Stimulated activated CD8-positive, alpha-beta memory T cell treated with anti-CD3 and anti-CD28 coated beads, Interleukin-15, amount 100 ng/mL, for 4 hours (primary cell): ENCODE measurements at regions not wholly inside any gene's neighbourhood (a gene's known extent, or its start where the extent isn't known, plus 50 kb on each side); places are given as distances from the start of the nearest gene placed in this dataset.
"Not testable (repeated sequence)": the region's sequence is repeated elsewhere in the genome, so short reads cannot be mapped to it uniquely, and the experiment has no call there.

Experiments used
- DNase-seq, 2 donors: peaks; one replicate each; pipeline ENCODE4 v3.0.0-alpha.2; 2020; ENCODE audit warnings: low read depth in 2 of 2

DNA sequence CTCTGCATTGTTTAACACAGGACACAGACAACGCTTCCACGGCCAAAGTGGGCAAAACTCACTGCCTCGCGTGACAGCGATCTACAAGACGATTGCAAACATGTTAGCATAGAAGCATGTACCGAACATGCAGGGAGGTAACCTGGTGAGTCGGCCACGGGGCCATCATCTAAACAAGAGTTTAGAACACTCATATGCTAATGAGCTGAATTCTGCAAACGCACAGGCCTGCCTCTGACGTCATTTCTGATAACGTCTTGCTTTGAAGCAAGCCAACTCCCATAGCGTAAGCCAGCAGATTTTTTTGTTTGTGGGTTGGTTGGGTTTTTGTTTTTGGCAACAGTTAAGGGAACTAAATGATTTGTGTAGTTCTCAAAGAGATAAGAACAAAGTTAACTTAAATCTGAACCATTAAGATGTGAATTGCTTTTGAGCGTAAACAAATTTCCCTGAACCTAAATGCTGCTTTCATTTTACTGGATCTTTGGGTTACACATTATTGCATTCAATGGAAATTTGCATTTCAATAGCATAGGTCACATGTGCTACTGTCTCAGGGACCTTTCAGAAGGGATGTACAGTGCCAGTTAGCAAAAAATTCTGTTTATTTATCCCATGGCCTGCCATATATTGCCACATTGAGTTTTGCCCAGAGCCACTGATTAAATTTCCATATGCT, 184.5 kb upstream of the PDE10A start:
- no peak for DNase-seq

DNA sequence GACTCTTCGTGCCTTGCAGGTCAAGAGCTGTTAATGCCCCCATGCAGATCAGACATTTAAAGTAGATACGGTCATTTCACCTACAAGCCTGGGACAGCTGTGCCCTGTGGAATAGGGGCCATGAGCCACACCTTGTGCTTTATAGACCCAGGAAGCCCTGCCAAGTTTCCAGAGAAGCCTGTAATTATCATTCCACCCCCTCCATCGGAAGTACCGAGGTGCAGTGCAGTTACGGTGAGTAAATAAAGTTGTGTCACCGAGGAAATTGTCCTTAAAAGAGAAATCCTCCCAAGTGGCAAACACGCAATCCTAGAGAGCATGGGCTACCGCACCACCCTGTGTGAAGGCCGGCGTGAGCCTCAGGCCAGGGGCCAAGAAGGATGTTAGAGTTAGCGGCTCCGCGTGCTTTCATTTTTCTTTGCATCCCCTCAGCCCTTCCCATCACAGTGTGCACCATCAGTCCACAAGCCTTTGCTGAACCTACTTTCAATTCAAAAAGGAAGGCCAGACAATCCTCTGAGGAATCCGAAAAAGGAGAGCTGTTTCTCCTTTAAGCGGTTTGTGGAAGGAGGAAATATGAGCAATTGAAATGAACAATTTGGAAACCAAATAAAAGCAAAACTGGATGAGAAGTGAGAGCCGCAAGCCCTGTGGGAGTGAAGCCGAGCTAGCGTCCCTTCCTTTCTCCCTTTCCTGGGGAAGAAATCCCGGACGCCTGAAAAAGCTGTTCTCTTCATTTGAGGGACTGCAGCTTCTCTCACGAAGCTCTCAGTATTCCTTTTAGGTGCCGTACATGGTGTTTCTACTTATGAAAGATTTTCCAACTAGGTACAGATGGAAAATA, 183.3 kb upstream of the PDE10A start:
- DNase-seq, result no peak

GRCh38 chr6:165845493-165845892, 182.5 kb upstream of the PDE10A start:
- DNase-seq, result no peak

- DNase-seq, result no peak
These were observed 181.8 kb upstream of the PDE10A start for GRCh38 chr6:165844801-165845364.

DNA sequence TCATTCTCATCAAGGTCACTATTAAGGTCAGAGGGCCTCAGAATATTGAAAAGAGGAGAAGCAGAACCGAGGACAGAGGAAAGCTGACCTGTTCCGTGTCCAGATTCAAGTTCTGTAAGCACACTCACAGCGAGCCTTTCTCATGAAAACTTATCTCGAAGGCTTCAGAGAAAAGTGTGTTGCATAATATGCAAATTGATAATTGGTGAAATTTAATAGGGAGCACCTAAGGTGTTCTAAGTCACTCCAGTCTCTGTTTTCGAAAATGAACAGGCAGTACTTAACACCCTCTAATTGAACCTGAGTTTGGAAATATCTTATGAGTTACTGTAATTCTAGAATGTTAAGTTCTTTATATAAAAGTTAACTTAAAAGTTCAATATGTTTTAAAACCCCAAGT, 181.2 kb upstream of the PDE10A start:
- no peak for DNase-seq

GRCh38 chr6:165843568-165844113, 180.6 kb upstream of the PDE10A start:
- DNase-seq, result no peak

DNA sequence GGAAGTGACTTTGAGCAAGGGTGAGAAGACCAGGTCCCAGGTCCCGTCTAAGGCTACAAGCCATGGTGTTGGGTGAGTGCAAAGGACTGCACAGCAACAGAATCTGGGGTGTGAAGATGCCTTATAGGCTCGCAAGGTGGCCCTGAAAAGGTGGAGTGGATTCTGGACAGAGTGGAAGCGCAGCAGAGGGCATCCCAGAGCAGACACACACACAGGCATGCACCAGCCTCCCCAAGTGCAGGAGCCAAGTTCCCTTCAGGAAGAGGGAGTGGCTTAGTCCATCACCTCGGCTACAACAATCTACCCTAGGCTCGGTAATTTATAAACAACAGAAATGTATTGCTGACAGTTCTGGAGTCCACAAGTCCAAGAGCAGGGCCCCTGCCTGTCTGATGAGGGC, 180.1 kb upstream of the PDE10A start:
- DNase-seq, result no peak

DNA sequence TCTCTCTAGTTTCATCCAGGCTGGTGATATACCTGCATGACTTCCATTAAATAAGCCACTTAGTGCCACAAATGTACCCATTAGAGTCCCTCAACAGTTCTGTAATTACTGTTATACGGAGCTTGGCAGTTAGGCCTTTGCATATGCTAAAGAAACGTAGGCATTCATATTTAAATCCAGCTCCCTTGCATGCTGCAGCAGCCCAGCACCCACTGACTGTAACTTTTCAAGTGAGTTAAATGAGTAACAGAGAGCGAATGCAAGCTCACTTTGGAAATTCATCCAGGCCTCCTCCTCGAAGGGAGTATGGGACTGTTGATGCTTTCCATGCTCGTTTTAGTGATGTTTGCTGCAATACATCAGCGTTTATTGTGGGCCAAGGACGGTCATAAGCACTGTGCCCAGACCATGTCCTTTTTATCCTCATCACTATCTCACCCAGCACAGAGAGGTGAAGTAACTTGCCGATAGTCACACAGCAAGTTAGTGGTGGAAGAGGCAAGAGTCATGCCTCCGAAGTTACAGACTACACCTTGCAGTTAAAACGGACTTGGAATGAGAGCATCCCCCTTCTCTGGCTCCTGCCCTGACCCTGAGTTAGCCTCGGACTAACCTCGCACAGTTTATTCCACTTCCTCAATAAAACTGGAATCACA, 179.4 kb upstream of the PDE10A start:
- DNase-seq, result no peak

GRCh38 chr6:165841153-165841558, 178.1 kb upstream of the PDE10A start:
- DNase-seq, result no peak

- DNase-seq, result no peak
These were observed 175.1 kb upstream of the PDE10A start for GRCh38 chr6:165837948-165838745.

DNA sequence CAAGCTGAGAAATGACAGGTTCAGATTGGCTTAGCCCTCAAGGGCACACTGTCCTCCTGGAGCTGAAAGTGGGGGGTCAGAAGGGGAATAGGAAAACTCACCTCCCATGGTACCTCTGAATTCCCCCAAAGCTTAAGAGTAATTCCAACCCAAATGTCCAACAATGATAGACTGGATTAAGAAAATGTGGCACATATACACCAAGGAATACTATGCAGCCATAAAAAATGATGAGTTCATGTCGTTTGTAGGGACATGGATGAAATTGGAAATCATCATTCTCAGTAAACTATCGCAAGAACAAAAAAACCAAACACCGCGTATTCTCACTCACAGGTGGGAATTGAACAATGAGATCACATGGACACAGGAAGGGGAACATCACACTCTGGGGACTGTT, 173.6 kb upstream of the PDE10A start:
- DNase-seq, result not testable (repeated sequence)

DNA sequence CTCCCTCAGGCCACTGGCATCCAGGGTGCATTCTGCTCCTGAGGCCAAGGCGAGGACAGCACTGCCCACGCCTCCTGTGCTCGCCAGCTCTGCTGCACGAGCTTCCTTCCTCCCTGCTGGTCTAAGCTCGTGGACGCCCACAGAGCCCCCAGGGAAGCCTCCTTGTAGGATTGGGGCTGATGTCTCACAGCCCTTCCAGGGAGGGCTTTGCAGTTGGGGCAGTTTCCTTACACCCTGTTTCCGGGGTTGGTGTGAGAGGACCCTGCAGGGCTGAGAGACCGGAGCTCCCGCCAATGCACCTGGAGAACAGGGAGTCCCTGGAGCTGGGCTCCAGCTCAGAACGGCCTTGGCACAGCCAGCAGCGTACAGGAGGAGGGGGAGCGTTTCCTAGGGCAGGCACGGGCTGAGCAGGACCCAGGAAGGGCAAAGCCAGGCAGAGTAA, 172.4 kb upstream of the PDE10A start:
- DNase-seq, result no peak

DNA sequence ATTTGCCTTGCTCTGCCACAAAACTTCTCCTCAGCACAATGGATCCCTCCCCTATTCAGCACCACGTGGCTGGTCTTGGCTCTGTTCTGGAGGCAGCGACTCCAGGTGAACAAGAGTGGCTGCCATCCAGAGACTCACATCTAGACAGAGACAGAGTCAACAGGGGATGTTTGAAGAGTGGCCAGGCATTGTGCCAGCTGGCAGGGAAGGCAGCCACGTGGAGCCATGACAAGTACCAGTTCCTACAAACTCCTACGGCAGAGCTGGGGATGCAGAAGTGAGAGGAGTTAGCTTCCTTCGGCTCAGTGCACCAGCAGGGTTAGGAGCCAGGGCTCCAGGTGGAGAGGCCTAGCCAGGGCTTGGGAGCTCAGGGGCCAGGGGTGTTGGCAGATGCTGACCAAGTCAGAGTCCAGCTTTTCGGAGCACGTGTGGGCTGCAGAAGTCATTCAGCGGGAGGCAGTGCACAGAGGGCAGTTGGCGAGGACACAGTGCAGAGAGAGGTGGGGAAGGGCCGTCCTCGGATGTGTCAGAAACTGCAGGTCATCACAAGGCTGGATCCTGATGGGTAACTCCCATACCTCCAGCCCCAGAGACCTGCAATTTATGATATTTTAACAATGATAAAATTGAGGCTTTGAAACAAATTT, 171.7 kb upstream of the PDE10A start:
- no peak for DNase-seq

DNA sequence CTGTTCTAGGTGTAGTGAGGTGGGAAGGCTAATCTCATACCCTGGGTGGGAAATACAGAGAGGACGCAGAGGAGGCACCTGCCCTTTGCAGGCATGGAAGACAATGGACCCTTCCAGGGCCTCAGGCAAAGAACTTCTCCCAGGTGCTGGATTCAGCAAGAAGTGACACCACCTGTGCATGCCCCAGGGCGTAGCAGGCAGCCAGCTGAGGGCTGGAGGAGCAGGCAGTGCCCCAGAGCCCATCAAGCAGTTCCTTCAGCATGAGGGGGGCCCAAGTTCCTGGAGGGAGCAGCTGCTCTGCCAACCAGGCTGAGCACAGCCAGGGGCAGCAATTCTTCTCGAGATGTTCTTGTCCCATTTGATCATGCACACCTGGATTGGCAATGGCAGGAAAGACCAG, 170.3 kb upstream of the PDE10A start:
- DNase-seq, result no peak

- no peak for DNase-seq
These were observed 168.9 kb upstream of the PDE10A start for GRCh38 chr6:165831812-165832510.

- DNase-seq, result no peak
These were observed 167.7 kb upstream of the PDE10A start for GRCh38 chr6:165830761-165831160.

- DNase-seq, result no peak
These were observed 166.3 kb upstream of the PDE10A start for GRCh38 chr6:165829376-165829775.

- no peak for DNase-seq
These were observed 164.1 kb upstream of the PDE10A start for GRCh38 chr6:165827190-165827518.

- no peak for DNase-seq
These were observed 163.6 kb upstream of the PDE10A start for GRCh38 chr6:165826487-165827189.
